Omental fat pad (tissue), 3 donors: ENCODE measurements at regions not wholly inside any gene's neighbourhood (a gene's known extent, or its start where the extent isn't known, plus 50 kb on each side); places are given as distances from the start of the nearest gene placed in this dataset.
"Not testable (repeated sequence)": the region's sequence is repeated elsewhere in the genome, so short reads cannot be mapped to it uniquely, and the experiment has no call there.

Experiments used
- ATAC-seq: fragments of 150-250 bp; one replicate; pipeline ENCODE4 v1.9.1; 2016; ENCODE audit warnings: mild to moderate bottlenecking, moderate library complexity; ENCODE audit not compliant: low FRiP score
- DNase-seq: peaks from one replicate; pipeline ENCODE4 v3.0.0-alpha.2; 2019; ENCODE audit warnings: low spot score
- TF ChIP-seq, protein P1 (sequence below), 3 donors: fragments of 450-650 bp; IDR thresholded peaks; one replicate each; pipeline ENCODE4 v1.5.1; 2016 to 2017; ENCODE audit warnings: antibody characterized with exemption in 3 of 3, mild to moderate bottlenecking in 3 of 3, moderate library complexity in 2 of 3

DNA sequence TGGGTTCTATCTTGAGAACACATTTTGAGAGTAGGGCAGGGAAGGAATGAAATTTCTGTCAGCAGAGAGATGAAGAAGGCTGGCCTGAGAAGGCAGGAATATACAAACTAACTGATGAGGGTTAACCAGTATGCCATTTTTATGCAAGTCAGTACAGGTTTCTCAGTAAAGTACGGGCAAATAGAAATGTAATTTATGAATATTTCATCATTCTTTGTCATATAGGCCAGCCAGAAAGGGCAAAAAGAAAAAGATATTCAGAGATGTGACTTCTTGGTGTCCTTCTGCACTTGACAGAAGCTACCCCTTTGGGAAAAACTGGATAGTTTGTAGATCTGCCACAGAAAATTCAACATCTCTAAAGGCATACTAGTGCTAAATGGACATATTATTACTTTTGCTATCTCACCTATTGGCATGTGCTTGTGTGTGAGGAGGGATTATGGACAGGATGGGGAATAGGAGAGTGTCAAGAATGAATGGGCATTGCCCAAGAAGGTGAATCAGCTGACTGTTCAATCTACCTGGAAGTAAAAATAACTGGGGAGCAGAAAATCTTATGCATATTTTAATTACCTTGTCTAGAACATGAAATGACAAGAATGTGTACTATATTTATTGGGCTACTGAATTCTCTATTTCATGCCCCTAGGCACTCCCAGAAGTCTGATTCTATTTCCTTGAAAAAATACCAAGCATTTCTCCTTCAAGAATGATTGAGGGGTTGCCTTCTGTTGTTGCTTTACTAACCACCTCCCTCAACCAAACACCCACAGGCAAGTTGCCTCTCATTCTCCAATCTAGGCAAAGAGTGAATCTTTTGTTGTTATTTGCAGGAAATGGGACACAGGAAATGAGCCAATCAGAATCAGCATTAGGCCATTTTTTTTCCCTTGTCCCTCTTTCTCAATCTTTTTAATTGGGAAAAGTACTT, 175.1 kb upstream of the SLC38A2 start:
- TF ChIP-seq, protein P1, sequence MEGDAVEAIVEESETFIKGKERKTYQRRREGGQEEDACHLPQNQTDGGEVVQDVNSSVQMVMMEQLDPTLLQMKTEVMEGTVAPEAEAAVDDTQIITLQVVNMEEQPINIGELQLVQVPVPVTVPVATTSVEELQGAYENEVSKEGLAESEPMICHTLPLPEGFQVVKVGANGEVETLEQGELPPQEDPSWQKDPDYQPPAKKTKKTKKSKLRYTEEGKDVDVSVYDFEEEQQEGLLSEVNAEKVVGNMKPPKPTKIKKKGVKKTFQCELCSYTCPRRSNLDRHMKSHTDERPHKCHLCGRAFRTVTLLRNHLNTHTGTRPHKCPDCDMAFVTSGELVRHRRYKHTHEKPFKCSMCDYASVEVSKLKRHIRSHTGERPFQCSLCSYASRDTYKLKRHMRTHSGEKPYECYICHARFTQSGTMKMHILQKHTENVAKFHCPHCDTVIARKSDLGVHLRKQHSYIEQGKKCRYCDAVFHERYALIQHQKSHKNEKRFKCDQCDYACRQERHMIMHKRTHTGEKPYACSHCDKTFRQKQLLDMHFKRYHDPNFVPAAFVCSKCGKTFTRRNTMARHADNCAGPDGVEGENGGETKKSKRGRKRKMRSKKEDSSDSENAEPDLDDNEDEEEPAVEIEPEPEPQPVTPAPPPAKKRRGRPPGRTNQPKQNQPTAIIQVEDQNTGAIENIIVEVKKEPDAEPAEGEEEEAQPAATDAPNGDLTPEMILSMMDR (IDR thresholded peaks at IDR 0.05), result no peak
- ATAC-seq, result no peak
- no peak for DNase-seq

DNA sequence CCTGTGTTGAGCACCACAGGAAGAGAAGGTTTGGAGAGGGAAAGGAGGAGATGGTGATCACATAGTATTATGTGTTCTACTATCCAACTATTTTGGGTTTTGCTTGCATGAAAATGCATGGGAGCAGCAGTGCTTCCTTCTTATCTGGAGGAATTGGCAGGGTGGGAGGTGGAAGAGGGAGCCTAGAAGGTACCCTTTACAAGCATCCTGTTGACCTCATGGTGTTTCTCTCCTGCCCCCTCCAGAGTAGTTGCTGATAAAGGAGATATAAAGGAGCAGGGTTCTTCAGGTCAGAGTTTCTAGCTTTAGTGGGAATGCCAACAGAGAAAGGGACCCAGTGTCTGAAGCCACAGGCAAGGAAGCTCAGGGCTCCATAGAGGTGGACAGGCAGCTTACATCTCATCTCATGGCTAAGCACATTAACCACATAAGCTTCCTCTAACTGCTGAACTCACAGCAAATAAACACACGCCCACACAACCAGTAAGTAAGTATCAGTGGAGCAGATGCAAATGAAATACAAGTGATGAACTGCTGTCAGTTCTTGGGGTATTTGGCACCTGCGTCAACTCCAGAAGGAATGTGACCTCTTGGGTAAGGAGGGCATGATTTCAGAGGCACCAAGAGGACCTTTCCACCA, 174.2 kb upstream of the SLC38A2 start:
- DNase-seq (no peak), ATAC-seq (no peak)
- TF ChIP-seq, protein P1 (IDR thresholded peaks at IDR 0.05), result no peak

- not testable (repeated sequence) for DNase-seq, ATAC-seq
These were observed 170.8 kb upstream of the SLC38A2 start for GRCh38 chr12:46543378-46543795.

DNA sequence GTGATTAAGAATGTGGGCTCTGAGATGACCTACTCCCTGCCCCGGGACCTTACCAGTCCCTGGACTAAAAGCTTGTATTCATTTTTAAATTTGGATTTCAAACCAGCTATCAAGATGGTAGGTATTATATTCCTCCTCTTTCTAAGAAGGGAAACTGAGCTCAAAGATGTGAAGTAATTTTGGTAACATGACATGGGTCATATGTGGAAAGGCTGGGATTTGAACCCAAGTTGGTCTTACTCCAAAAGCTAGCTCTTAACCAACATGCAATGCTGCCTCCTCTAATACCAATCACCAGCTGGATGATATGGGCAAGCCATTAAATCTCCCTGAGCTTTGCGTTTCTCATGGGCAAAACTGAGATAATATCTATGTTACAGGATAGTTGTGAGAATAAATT, 166.4 kb upstream of the SLC38A2 start:
- DNase-seq (no peak), ATAC-seq (no peak)
- TF ChIP-seq, protein P1 (IDR thresholded peaks at IDR 0.05), result no peak

DNA sequence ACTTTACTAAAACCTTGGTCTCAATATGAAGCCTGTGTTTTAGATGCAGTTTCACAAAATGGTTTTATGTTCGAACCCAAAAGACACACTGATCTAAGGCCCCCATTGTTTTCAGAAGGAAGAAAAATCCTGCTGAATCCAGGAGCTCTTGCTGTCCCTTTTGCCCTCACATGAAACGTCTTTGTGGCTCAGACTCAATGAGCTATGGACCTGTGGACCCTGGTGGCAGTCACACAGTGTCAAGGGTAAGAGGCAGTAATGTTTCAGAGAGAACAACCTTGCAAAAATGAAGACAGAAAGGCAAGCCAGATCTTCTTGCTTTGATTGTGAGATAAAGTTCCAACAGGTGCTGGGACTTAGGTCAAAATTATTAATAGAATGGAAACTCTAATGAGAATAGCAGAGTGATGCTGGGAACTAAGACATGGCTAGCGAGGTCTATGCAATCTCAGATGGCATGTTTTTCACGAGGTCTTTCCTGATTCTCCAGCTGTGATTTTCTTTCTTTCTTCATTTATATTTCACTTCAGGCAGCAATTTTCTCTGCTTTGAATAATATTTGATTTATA, 164.9 kb upstream of the SLC38A2 start:
- DNase-seq (no peak), ATAC-seq (no peak)
- TF ChIP-seq, protein P1 (IDR thresholded peaks at IDR 0.05), result no peak

- DNase-seq, ATAC-seq: not testable (repeated sequence)
These were observed 163.7 kb upstream of the SLC38A2 start for GRCh38 chr12:46536316-46536715.

- ATAC-seq (no peak), DNase-seq (no peak)
- TF ChIP-seq, protein P1 (IDR thresholded peaks at IDR 0.05), result no peak
These were observed 163.3 kb upstream of the SLC38A2 start for GRCh38 chr12:46535907-46536306.
